ENCODE measurements at regions not wholly inside any gene's neighbourhood (a gene's known extent, or its start where the extent isn't known, plus 50 kb on each side); places are given as distances from the start of the nearest gene placed in this dataset.

- TF ChIP-seq CTCF (conservative IDR thresholded peaks at IDR 0.05; ENCODE audit: low read depth, low read length), result no peak
- no peak for TF ChIP-seq EZH2 (IDR thresholded peaks at IDR 0.05; ENCODE audit: low read length, unreplicated experiment)
- TF ChIP-seq EZH2phosphoT487 (IDR thresholded peaks at IDR 0.05; ENCODE audit: borderline replicate concordance, low read length), result no peak
Observed at GRCh38 chr6:27804851-27805250, 107.3 kb downstream of the OR2B2 start.

Data from PC-3 (cell line).